ENCODE measurements at regions not wholly inside any gene's neighbourhood (a gene's known extent, or its start where the extent isn't known, plus 50 kb on each side); places are given as distances from the start of the nearest gene placed in this dataset.

- H3K27ac ChIP-seq (ENCODE audit: low read depth) = no peak overlapping the region
- no peaks in the 10 kb centered on the region for H3K27me3 ChIP-seq (ENCODE audit: insufficient read depth)
- peaks cover 3% of the 10 kb centered on the region; the same call in 1 of the 2 replicates for H3K9me2 ChIP-seq (ENCODE audit: insufficient read depth)
- H3K4me1 ChIP-seq (ENCODE audit: insufficient read depth) = no peaks in the 10 kb centered on the region
- H3K4me2 ChIP-seq = no peak overlapping the region
- no peaks in the 10 kb centered on the region for H4K20me1 ChIP-seq (replicated peaks; ENCODE audit: insufficient read depth)
- peaks cover 4% of the 10 kb centered on the region; the same call in 1 of the 3 replicates for H3K4me1 Mint-ChIP-seq
- ATAC-seq (no peak), DNase-seq (ENCODE audit: low spot score) (no peak)
- H3F3A ChIP-seq (replicated peaks; ENCODE audit: low read depth) = no peaks in the 10 kb centered on the region
- no peaks in the 10 kb centered on the region for H3K9me3 Mint-ChIP-seq
- no peak overlapping the region for H3K27ac Mint-ChIP-seq
- no peak overlapping the region for H2AFZ ChIP-seq
- H3K36me3 Mint-ChIP-seq (ENCODE audit: low read depth) = no peaks in the 10 kb centered on the region
- no peaks in the 10 kb centered on the region for H3K79me2 ChIP-seq (replicated peaks; ENCODE audit: insufficient read depth)
- TF ChIP-seq JUNB (IDR thresholded peaks at IDR 0.05; ENCODE audit: unreplicated experiment) (no peak), EZH2phosphoT487 (IDR thresholded peaks at IDR 0.05; ENCODE audit: unreplicated experiment) (no peak), STAT1 (IDR thresholded peaks at IDR 0.05; ENCODE audit: unreplicated experiment) (no peak), CREB1 (CRISPR knock-in tag; IDR thresholded peaks at IDR 0.05; ENCODE audit: low read depth) (no peak), CTCF (conservative IDR thresholded peaks at IDR 0.05; ENCODE audit: low read depth in 2 of 2) (no peak), ZNF331 (CRISPR knock-in tag; IDR thresholded peaks at IDR 0.05; ENCODE audit: low read depth) (no peak), ZNF462 (CRISPR knock-in tag; IDR thresholded peaks at IDR 0.05) (no peak), NANOG (IDR thresholded peaks at IDR 0.05; ENCODE audit: borderline replicate concordance) (no peak), POLR2AphosphoS5 (IDR thresholded peaks at IDR 0.05; ENCODE audit: low read depth) (no peak), ZNF114 (CRISPR knock-in tag; IDR thresholded peaks at IDR 0.05) (no peak), EZH2 (IDR thresholded peaks at IDR 0.05; ENCODE audit: low read depth, unreplicated experiment) (no peak), REST (IDR thresholded peaks at IDR 0.05; ENCODE audit: unreplicated experiment) (no peak)
- TF ChIP-seq, protein P1, sequence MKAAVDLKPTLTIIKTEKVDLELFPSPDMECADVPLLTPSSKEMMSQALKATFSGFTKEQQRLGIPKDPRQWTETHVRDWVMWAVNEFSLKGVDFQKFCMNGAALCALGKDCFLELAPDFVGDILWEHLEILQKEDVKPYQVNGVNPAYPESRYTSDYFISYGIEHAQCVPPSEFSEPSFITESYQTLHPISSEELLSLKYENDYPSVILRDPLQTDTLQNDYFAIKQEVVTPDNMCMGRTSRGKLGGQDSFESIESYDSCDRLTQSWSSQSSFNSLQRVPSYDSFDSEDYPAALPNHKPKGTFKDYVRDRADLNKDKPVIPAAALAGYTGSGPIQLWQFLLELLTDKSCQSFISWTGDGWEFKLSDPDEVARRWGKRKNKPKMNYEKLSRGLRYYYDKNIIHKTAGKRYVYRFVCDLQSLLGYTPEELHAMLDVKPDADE (IDR thresholded peaks at IDR 0.05) = no peak
- H3K36me3 ChIP-seq (ENCODE audit: insufficient read depth) = no peaks in the 10 kb centered on the region
- no peaks in the 10 kb centered on the region for H3K27me3 Mint-ChIP-seq (ENCODE audit: insufficient read depth, low read depth, poor library complexity)
- H3K4me3 Mint-ChIP-seq = no peak overlapping the region
- no peak overlapping the region for H3K4me3 ChIP-seq
Observed at GRCh38 chr11:15657264-15657663, 542.5 kb downstream of the INSC start.
